Eye (tissue), 1 donor: ENCODE measurements at regions not wholly inside any gene's neighbourhood (a gene's known extent, or its start where the extent isn't known, plus 50 kb on each side); places are given as distances from the start of the nearest gene placed in this dataset.
A peak's percentile ranks its signal among the peaks of the same experiment; 100 is the strongest.
"Not testable (repeated sequence)": the region's sequence is repeated elsewhere in the genome, so short reads cannot be mapped to it uniquely, and the experiment has no call there.

Experiments
- DNase-seq: peaks from one replicate; pipeline ENCODE4 v3.0.0-alpha.2; 2015

GRCh38 chr16:73949574-73950320 is 346.9 kb upstream of the PSMD7 start:
- DNase-seq = peak; percentile 67

DNA sequence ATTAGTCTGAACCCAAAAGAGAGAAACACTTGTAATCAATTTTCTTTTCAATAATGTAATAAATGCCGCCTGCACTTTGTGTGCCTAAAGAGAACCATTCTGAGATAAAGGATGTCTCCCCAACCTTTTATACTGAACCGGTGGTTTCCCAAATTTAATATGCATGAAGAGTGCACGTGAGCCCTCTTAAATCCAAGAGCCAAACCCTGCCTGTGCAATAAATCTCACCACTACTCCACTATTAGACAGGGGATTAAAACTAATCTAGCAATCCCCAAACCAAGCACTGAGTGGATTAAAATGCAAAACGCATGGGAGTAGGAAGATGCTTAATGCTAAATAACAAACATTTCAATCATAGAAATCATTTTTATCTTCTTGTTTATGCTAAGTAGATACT is 351.0 kb upstream of the PSMD7 start:
- DNase-seq = no peak

DNA sequence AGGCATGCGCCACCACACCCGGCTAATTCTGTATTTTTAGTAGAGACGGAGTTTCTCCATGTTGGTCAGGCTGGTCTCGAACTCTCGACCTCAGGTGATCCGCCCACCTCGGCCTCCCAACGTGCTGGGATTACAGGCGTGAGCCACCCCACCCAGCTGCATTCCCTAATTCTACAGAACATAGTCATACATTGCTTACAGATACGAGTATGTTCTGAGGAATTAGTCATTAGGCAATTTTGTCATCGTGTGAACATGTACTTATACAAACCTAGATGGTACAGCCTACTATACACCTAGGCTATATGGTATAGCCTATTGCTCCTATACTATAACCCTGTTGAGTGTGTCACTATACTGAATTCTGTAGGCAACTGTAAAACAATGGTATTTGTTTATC is 353.4 kb upstream of the PSMD7 start:
- DNase-seq = not testable (repeated sequence)

DNA sequence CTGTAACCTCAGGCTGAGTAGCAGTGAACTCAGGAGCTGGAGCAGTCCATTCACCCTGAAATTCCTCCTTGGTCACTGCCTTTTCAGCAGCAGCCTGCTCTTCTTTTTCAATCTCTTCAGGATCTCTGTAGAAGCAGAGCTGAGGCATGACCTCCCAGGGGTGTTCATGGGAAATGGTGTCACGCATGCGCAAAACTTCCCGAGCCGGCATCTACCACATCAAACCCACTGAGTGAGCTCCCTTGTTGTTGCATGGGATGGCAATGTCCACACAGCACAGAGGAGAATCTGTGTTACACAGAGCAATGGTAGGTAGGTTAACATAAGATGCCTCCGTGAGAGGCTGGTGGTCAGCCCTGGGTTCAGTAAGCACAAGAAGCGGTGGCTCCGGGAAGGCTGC is 355.8 kb upstream of the PSMD7 start:
- DNase-seq = not testable (repeated sequence)

DNA sequence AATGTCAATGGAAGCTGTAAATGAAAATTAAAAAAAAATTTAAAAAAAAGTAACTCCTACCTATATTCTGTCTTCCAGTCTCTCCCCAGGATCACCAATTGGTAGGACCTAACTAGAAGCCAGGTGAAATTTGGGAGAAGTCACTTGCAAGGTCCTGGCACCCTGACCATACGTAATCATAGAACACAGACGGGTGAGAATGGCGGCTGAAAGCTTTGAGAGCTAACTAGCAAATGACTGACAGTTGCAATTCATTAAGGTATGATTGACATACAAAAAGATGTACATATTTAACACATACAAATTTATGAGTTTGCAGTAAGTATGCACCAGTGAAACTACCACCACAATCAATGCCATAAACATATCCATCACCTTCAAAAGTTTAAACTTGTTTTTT is 372.7 kb upstream of the PSMD7 start:
- no peak for DNase-seq

DNA sequence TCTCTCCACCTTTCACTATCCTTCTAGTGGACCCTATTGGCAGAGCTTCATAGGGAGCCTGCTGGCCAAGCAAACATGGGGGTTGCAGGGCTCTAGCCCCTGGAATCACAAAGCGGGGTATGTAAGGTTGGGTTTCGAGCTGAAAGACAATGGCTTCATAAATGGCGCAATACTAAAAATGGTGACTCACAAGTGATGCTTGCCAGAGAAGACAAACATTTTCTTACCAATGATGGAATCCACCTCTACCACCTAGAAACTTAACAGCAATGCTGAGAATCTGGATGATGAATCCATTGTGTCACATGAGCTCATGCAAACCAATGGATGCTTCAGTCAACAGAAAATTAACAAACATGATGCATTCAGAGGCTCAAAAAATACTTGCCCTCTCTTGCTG is 375.3 kb upstream of the PSMD7 start:
- DNase-seq = no peak

GRCh38 chr16:73916829-73917594 is 379.6 kb upstream of the PSMD7 start:
- DNase-seq = no peak

GRCh38 chr16:73915935-73916334 is 380.7 kb upstream of the PSMD7 start:
- DNase-seq = peak; percentile 15

DNA sequence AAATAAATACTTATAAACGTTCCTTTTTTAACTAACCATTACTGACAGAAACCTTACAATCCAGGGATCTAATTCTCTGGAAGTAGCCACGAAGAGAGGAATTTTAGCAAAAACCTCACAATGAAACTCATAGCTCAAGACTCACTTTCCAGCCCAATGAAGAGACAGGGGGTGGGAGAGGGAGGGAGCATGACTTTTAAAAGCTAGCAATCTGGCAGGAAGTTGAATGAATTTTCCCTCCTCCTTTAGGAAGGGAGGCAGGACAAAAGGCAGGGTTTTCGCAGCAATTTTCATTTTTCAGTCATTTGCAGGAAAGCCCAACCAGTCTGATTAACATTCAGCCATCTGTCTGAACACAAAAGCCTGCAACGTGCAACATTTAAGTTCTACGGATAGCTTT is 381.5 kb upstream of the PSMD7 start:
- DNase-seq = peak; percentile 56

GRCh38 chr16:73912850-73913249 is 383.8 kb upstream of the PSMD7 start:
- no peak for DNase-seq

GRCh38 chr16:73912281-73912680 is 384.3 kb upstream of the PSMD7 start:
- peak; percentile 25 for DNase-seq

- DNase-seq = no peak
These were observed 387.0 kb upstream of the PSMD7 start for GRCh38 chr16:73909529-73910035.

DNA sequence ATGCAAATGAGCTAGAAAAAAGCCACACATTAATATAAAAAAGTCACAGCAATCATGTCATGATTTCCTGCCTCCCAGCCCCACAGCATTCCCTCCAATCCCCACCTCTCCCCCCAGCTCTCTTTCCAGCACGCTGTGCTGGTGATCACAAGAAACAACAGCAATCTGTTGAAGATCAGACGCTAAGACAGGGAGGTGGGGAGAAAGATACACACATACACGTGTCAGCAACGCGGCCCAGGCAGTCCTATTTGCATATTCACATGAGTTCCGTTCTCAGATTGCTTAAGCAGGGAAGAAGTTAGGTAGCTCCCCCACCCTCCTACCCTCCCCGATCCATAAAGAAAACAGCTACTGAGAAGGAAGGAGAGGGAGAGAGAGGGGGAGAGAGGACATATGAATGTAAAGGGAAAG is 405.5 kb upstream of the PSMD7 start:
- DNase-seq = peak; percentile 78

GRCh38 chr16:73890186-73891128 is 406.2 kb upstream of the PSMD7 start:
- peak; percentile 58 for DNase-seq

- peak; percentile 54 for DNase-seq
These were observed 407.6 kb upstream of the PSMD7 start for GRCh38 chr16:73888840-73889490.

DNA sequence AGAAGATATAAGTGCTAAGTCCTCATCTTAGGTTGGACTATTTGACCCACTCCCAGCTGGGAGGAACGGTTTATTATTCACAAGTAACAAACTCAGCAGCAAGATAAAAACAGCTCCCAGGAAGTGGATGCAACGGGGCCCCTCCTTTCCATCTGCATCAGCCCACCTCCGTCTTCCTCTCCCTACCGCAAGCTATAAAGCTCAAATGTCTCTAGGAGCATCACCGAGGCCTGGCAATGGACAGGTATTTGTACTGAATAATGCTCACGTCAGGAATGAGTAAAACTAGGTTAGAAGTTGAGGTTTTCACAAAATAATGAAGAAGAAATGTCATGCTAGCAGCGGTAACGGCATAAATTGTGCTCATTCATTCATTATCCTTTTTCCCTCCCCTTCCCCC is 408.7 kb upstream of the PSMD7 start:
- peak; percentile 5 for DNase-seq

- no peak for DNase-seq
These were observed 410.2 kb upstream of the PSMD7 start for GRCh38 chr16:73886426-73886825.

GRCh38 chr16:73885319-73885718 is 411.3 kb upstream of the PSMD7 start:
- DNase-seq = no peak

- DNase-seq = peak; percentile 5
These were observed 412.8 kb upstream of the PSMD7 start for GRCh38 chr16:73883841-73884240.

DNA sequence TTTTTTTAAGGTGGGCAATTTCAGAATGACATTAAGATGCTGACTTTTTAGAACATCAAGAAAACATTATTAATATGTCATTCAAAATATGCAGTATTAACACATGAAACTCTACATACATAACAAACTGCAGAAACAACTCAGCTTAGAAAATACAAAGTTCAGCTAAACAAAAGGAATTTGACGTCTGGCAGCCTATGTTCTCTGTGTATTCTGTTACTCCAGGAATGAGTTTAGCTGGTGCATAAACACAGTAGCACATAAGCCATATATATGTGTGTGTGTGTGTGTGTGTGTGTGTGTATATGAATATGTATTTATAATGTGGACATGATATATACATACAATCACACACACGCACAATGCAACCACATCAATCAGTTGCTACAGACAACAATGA is 413.5 kb upstream of the PSMD7 start:
- DNase-seq = peak; percentile 22

DNA sequence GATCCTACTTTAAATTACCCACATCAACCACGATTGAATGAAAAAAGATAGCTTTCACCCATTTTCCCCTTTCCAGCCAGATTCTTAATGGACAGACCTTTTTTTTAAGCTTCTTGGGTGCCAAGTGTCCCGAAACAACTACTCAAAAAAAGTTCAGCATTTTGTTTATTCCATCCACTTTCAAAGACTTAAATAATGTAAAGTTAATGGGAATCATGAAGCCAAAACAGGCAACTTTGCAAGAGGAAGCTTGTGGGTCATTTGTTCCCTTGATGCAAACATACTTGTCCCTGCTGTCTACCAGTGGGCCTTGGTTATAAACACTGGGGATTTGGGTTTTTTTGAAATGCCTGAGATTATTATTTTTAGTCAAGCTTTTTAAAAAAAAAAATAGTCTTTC is 414.0 kb upstream of the PSMD7 start:
- peak; percentile 2 for DNase-seq

- peak; percentile 28 for DNase-seq
These were observed 414.6 kb upstream of the PSMD7 start for GRCh38 chr16:73882033-73882432.
